GM12875 (cell line): ENCODE measurements at regions not wholly inside any gene's neighbourhood (a gene's known extent, or its start where the extent isn't known, plus 50 kb on each side); places are given as distances from the start of the nearest gene placed in this dataset.

ENCODE experiments used
- H3K4me3 ChIP-seq: one replicate; pipeline ENCODE4 v1.5.1; 2011; ENCODE audit warnings: low read depth, low read length, control low read depth
- TF ChIP-seq, protein P1 (sequence below): IDR thresholded peaks from 2 replicates; pipeline ENCODE4 v1.5.1; 2011; ENCODE audit warnings: low read depth, mild to moderate bottlenecking, control low read depth, inconsistent platforms, low read length, moderate library complexity, borderline replicate concordance; ENCODE audit not compliant: insufficient read depth

DNA sequence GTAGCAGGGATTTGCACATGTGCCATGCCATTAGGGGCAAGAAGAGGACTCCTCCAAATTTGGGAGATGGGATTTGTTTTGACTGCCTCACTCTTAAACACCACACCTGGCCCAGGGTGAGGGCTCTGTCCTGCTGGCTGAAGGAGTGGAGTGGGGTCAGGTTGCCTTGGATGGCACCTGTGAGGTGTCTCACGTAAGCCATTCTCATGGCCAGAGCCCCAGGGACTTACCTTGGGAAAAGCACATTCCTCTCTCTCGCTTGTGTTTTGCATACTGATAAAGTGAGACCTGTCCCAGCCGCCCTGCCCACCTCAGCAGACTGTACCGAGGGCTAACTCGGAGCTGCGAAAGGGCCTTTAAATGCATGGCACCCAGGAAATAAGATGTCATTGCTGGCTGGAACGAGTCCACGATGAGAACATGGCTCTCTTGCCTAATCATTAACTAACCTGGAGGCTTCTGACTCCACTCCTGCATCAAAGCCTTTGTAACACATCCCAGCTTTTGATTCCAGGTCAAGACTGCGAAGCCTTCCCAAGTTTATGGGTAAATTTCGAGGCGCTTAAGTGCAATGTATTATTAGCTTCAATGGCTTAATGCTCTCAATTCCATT, 184.0 kb upstream of the RNF32 start:
- no peak overlapping the region for H3K4me3 ChIP-seq
- TF ChIP-seq, protein P1, sequence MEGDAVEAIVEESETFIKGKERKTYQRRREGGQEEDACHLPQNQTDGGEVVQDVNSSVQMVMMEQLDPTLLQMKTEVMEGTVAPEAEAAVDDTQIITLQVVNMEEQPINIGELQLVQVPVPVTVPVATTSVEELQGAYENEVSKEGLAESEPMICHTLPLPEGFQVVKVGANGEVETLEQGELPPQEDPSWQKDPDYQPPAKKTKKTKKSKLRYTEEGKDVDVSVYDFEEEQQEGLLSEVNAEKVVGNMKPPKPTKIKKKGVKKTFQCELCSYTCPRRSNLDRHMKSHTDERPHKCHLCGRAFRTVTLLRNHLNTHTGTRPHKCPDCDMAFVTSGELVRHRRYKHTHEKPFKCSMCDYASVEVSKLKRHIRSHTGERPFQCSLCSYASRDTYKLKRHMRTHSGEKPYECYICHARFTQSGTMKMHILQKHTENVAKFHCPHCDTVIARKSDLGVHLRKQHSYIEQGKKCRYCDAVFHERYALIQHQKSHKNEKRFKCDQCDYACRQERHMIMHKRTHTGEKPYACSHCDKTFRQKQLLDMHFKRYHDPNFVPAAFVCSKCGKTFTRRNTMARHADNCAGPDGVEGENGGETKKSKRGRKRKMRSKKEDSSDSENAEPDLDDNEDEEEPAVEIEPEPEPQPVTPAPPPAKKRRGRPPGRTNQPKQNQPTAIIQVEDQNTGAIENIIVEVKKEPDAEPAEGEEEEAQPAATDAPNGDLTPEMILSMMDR, result no peak

DNA sequence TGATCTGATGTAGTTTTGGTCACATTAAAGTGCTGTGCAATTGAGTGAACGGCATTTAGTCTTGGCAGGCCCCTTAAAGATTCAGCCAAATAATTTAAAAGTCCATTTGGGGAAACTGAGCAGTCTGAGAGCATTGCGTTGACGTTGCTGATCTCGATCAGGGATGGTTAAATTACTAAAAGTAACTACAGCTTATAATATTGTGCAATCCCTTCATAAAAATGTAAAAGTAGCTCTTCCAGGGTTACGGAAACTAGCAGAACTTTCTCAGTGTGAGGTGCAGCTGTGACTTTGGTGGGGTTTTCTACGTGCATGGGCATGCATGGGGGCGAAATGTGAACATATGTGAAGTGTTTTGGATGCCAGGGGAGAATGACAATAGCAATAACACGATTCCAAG, 184.5 kb upstream of the RNF32 start:
- no peak overlapping the region for H3K4me3 ChIP-seq
- TF ChIP-seq, protein P1, result no peak

DNA sequence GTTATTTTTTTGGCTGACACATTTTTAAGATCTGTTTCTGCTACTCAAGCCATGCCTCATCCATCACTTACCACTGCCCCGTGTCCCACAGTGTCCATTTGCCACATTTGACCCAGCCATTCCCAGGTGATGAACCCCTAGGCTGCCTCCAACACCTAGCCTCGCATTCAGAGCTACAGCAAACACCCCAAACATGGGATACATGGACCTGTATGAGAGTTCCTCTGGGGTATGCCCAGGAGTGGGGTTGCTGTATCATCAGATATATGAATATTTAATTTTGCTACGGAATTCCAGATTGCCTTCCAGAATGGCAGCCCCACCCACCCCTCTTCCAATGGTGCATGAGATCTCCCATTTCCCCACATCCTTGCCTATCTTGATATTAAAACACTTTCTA, 190.1 kb upstream of the RNF32 start:
- TF ChIP-seq, protein P1, result no peak
- no peak overlapping the region for H3K4me3 ChIP-seq

DNA sequence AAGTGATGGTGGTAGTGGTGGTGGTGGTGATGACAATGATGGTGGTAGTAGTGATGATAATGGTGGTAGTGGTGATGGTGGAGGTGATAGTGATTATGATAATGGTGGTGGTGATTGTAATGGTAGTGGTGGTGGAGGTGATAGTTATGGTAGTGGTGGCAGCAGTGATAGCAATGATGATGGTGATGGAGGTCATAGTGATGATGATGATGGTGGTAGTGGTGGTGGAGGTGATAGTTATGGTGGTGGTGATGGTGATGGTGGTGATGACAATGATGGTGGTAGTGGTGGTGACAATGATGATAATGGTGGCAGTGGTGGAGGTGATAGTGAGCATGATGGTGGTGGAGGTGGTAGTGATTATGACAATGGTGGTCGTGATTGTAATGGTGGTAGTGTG, 191.7 kb upstream of the RNF32 start:
- TF ChIP-seq, protein P1, result no peak
- H3K4me3 ChIP-seq, result no peak overlapping the region

DNA sequence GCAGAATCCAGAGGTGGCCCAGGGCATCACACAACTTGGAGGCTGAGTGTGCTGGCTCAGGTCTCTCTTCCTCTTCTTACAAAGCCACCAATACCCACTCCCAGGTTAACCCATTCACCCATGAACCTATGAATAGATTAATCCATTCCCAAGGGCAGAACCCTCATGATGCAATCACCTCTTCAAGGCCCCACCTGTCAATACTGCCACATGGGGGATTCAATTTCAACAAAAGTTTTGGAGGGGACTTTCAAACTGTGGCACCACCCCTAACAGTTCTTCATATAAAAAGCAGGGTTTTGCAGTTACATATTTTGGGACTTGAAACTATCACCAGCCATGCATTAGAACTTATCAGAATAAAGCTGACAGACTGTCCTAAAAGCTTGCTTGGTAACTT, 193.6 kb upstream of the RNF32 start:
- TF ChIP-seq, protein P1, result no peak
- H3K4me3 ChIP-seq, result no peak overlapping the region

DNA sequence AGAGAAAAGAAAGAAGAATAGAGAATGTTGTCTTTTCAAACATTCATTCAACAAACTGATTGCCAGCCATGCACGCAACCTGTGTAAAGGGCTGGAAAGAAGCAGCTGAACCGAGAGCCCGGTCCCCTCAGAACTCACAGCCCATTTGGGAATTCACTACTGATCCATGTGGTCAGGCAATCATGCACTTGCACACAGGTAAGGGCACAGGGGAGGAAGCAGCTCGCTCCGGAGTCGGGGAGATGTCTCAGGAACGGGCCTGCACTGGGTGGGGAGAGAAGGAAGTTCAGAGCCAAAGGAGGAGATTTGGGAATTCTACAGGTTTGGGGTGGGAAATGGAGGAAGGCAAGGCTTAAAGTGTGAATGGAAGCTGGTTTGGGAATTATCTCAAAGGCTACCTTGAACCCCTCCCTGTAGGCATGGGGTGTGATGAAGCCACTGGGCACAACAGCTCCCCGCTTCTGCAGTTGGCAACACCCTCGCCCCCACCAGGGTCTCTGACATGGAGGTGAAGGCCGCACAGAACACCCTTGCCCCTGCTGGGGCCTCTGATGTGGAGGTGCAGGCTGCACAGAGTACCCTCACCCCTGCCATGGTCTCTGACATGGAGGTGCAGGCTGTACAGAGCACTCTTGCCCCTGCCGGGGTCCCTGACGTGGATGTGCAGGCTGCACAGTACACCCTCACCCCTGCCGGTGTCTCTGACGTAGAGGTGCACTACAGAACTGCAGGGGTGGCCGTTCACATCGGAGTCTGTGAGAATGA, 194.4 kb upstream of the RNF32 start:
- TF ChIP-seq, protein P1, result no peak
- H3K4me3 ChIP-seq, result no peak overlapping the region

DNA sequence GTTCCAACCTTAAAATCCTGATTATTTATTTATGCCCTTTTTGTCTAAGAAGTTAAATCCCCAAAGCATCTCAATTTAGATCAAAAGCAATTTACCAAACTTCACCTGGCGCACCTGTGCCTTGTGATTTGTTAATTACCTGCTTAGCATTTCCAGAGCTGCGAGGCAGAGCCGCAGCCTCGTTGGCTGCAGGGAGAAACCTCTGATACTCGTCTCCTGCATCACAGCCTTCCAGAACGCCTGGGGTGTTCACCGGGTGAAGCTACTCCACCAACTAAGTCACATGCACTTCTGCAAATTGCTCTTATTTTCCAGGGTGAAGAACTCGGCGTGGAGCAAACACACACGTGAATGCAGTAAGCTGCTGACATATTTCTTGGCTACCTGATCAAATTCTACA, 198.1 kb upstream of the RNF32 start:
- H3K4me3 ChIP-seq, result no peak overlapping the region
- TF ChIP-seq, protein P1, result no peak
